IMR-90 (cell line): ENCODE measurements at regions not wholly inside any gene's neighbourhood (a gene's known extent, or its start where the extent isn't known, plus 50 kb on each side); places are given as distances from the start of the nearest gene placed in this dataset.

Experiments used
- ATAC-seq: fragments of 200-7000 bp; cut with Tn5 transposase; 2 replicates; pipeline ENCODE4 v1.9.1; 2020; ENCODE audit warnings: low read depth, mild to moderate bottlenecking, moderate library complexity
- BruUV-seq: library from RNA; stranded (reverse); fragments of 400-500 nt; replicated peaks from 2 replicates; lab custom pipeline; 2021; lab: Mats Ljungman, UMichigan
- CTCF ChIA-PET: fragments of 300-600 bp; formaldehyde crosslinking; extraction: SDS; loops from one replicate; lab custom pipeline; 2021; ENCODE audit warnings: antibody characterized with exemption; lab: Yijun Ruan, JAX
- POLR2A ChIA-PET: fragments of 300-600 bp; sonication (Branson Sonifier 250); formaldehyde crosslinking; loops from one replicate; lab custom pipeline; 2022; ENCODE audit warnings: antibody characterized with exemption; ENCODE audit not compliant: unreplicated experiment; lab: Charles Lee
- DNase-seq: peaks from one replicate; pipeline ENCODE4 v3.0.0; 2013
- H2AFZ ChIP-seq: replicated peaks from 2 replicates; pipeline ENCODE3; 2013; ENCODE audit warnings: low read length, mild to moderate bottlenecking; ENCODE audit not compliant: poor library complexity
- H2AK5ac ChIP-seq: 2 replicates; pipeline ENCODE4 v1.6.1; 2013; ENCODE audit warnings: low read depth, low read length, inconsistent platforms
- H2AK9ac ChIP-seq: replicated peaks from 2 replicates; pipeline ENCODE3; 2013; ENCODE audit warnings: mild to moderate bottlenecking, low read depth, low read length, moderate library complexity; ENCODE audit not compliant: poor library complexity
- H2BK120ac ChIP-seq: 2 replicates; pipeline ENCODE4 v1.6.1; 2013; ENCODE audit warnings: low read depth, low read length, inconsistent platforms
- H2BK15ac ChIP-seq: 3 replicates; pipeline ENCODE4 v1.6.1; 2013; ENCODE audit warnings: low read depth, low read length, inconsistent platforms
- H2BK20ac ChIP-seq: 2 replicates; pipeline ENCODE4 v1.6.1; 2013; ENCODE audit warnings: low read depth, mild to moderate bottlenecking, inconsistent platforms, low read length, moderate library complexity
- H2BK5ac ChIP-seq: 2 replicates; pipeline ENCODE4 v1.6.1; 2013; ENCODE audit warnings: mild to moderate bottlenecking, low read depth, low read length, inconsistent platforms; ENCODE audit not compliant: poor library complexity, severe bottlenecking
- H3K14ac ChIP-seq: replicated peaks from 2 replicates; pipeline ENCODE4 v1.6.1; 2013; ENCODE audit warnings: low read depth, low read length, inconsistent platforms
- H3K18ac ChIP-seq: 2 replicates; pipeline ENCODE4 v1.6.1; 2013; ENCODE audit warnings: low read depth, low read length, control low read depth
- H3K23ac ChIP-seq: 2 replicates; pipeline ENCODE4 v1.6.1; 2013; ENCODE audit warnings: low read depth, low read length, inconsistent platforms
- H3K27ac ChIP-seq: 2 replicates; pipeline ENCODE4 v1.5.1; 2013; ENCODE audit warnings: mild to moderate bottlenecking, control low read depth, low read length; ENCODE audit not compliant: insufficient read depth
- H3K27me3 ChIP-seq: 2 replicates; pipeline ENCODE4 v1.6.1; 2013; ENCODE audit warnings: low read length; ENCODE audit not compliant: control insufficient read depth, insufficient read depth
- H3K36me3 ChIP-seq: 2 replicates; pipeline ENCODE4 v1.6.1; 2013; ENCODE audit warnings: low read length, mixed read lengths; ENCODE audit not compliant: control insufficient read depth, insufficient read depth
- H3K4ac ChIP-seq: 2 replicates; pipeline ENCODE4 v1.6.1; 2013; ENCODE audit warnings: low read depth, low read length, inconsistent platforms
- H3K4me1 ChIP-seq: 2 replicates; pipeline ENCODE4 v1.6.1; 2013; ENCODE audit warnings: low read length, mixed read lengths; ENCODE audit not compliant: control insufficient read depth, insufficient read depth
- H3K4me2 ChIP-seq: 2 replicates; pipeline ENCODE4 v1.6.1; 2013; ENCODE audit warnings: low read depth, mild to moderate bottlenecking, control low read depth, low read length, moderate library complexity
- H3K4me3 ChIP-seq: 2 replicates; pipeline ENCODE4 v1.5.1; 2013; ENCODE audit warnings: low read depth, mild to moderate bottlenecking, control low read depth, low read length, moderate library complexity; ENCODE audit not compliant: insufficient read depth
- H3K56ac ChIP-seq: 2 replicates; pipeline ENCODE4 v1.6.1; 2013; ENCODE audit warnings: low read length, inconsistent platforms; ENCODE audit not compliant: insufficient read depth; ENCODE audit errors: extremely low read depth
- H3K79me1 ChIP-seq, 2 experiments: 2 replicates each; pipeline ENCODE4 v1.6.1; 2013; ENCODE audit warnings: low read length in 2 of 2, inconsistent platforms in 1 of 2, low read depth in 1 of 2
- H3K9ac ChIP-seq: 2 replicates; pipeline ENCODE4 v1.6.1; 2013; ENCODE audit warnings: low read depth, low read length, control low read depth
- H3K9me1 ChIP-seq: 2 replicates; pipeline ENCODE4 v1.6.1; 2013; ENCODE audit warnings: low read length, inconsistent platforms; ENCODE audit not compliant: insufficient read depth
- H3K9me3 ChIP-seq: 2 replicates; pipeline ENCODE4 v1.6.1; 2013; ENCODE audit warnings: low read length; ENCODE audit not compliant: control insufficient read depth, insufficient read depth
- H4K20me1 ChIP-seq: 2 replicates; pipeline ENCODE4 v1.6.1; 2013; ENCODE audit warnings: low read length, inconsistent platforms; ENCODE audit not compliant: insufficient read depth
- H4K5ac ChIP-seq: 2 replicates; pipeline ENCODE4 v1.6.1; 2013; ENCODE audit warnings: mild to moderate bottlenecking, low read depth, low read length, control low read depth
- H4K8ac ChIP-seq, 2 experiments: 2 replicates each; pipeline ENCODE4 v1.6.1; 2013; ENCODE audit warnings: low read depth in 2 of 2, low read length in 2 of 2, control low read depth in 1 of 2, inconsistent platforms in 1 of 2
- H4K91ac ChIP-seq: 2 replicates; pipeline ENCODE4 v1.6.1; 2013; ENCODE audit warnings: low read depth, low read length, inconsistent platforms; ENCODE audit not compliant: insufficient read depth
- BHLHE40 ChIP-seq: fragments of 150-350 bp; IDR thresholded peaks from 2 replicates; pipeline ENCODE4 v1.6.1; 2016; ENCODE audit warnings: mild to moderate bottlenecking, low read depth, low read length
- CEBPB ChIP-seq: IDR thresholded peaks from 2 replicates; pipeline ENCODE4 v1.6.1; 2012; ENCODE audit warnings: low read depth, low read length, improper control_type of control experiment
- FOS ChIP-seq: fragments of 150-350 bp; IDR thresholded peaks from 2 replicates; pipeline ENCODE4 v1.6.1; 2016; ENCODE audit warnings: low read depth, low read length
- MAFK ChIP-seq: IDR thresholded peaks from 2 replicates; pipeline ENCODE4 v1.6.1; 2012; ENCODE audit warnings: low read depth, low read length, improper control_type of control experiment
- MAZ ChIP-seq: IDR thresholded peaks from 2 replicates; pipeline ENCODE4 v1.6.1; 2012; ENCODE audit warnings: low read depth, mild to moderate bottlenecking, low read length, improper control_type of control experiment, moderate library complexity, borderline replicate concordance
- MXI1 ChIP-seq: IDR thresholded peaks from 2 replicates; pipeline ENCODE4 v1.6.1; 2012; ENCODE audit warnings: low read depth, mild to moderate bottlenecking, low read length, moderate library complexity, borderline replicate concordance
- POLR2A ChIP-seq: IDR thresholded peaks from 2 replicates; pipeline ENCODE4 v1.6.1; 2012; ENCODE audit warnings: mild to moderate bottlenecking, low read depth, low read length
- RAD21 ChIP-seq: IDR thresholded peaks from 2 replicates; pipeline ENCODE4 v1.6.1; 2012; ENCODE audit warnings: low read length, improper control_type of control experiment
- RCOR1 ChIP-seq: IDR thresholded peaks from 2 replicates; pipeline ENCODE4 v1.6.1; 2012; ENCODE audit warnings: mild to moderate bottlenecking, low read length, improper control_type of control experiment; ENCODE audit not compliant: insufficient replicate concordance
- RFX5 ChIP-seq: IDR thresholded peaks from 2 replicates; pipeline ENCODE4 v1.8.0; 2012; ENCODE audit warnings: low read depth, mild to moderate bottlenecking, low read length, moderate library complexity
- dilution Hi-C: fragments of 300-500 bp; cut with HindIII; formaldehyde crosslinking; loops from one replicate; pipeline ENCODE4 v1.14.3; 2018; ENCODE audit warnings: low sequenced_read_pairs; ENCODE audit not compliant: unreplicated experiment
- in situ Hi-C: fragments of 300-500 bp; cut with MboI; formaldehyde crosslinking; loops from 3 replicates; pipeline ENCODE4 v1.14.3; 2019; ENCODE audit warnings: low sequenced_read_pairs, inconsistent platforms, mixed read lengths
- intact Hi-C: fragments of 100-400 bp; cut with micrococcal nuclease; formaldehyde crosslinking; loops from 2 replicates; pipeline ENCODE4 v1.10.0; 2022
- TF ChIP-seq, protein P1 (sequence below): fragments of 150-350 bp; IDR thresholded peaks from 2 replicates; pipeline ENCODE4 v1.6.1; 2017; ENCODE audit warnings: mild to moderate bottlenecking, antibody characterized with exemption, low read length, low read depth
- TF ChIP-seq, protein P2 (sequence below): conservative IDR thresholded peaks from 2 replicates; pipeline ENCODE4 v1.5.1; 2012; ENCODE audit warnings: mild to moderate bottlenecking, low read depth, low read length, improper control_type of control experiment
- TF ChIP-seq, protein P3 (sequence below): fragments of 150-350 bp; IDR thresholded peaks from 2 replicates; pipeline ENCODE4 v1.6.1; 2016; ENCODE audit warnings: low read depth, mild to moderate bottlenecking, low read length, moderate library complexity, borderline replicate concordance

DNA sequence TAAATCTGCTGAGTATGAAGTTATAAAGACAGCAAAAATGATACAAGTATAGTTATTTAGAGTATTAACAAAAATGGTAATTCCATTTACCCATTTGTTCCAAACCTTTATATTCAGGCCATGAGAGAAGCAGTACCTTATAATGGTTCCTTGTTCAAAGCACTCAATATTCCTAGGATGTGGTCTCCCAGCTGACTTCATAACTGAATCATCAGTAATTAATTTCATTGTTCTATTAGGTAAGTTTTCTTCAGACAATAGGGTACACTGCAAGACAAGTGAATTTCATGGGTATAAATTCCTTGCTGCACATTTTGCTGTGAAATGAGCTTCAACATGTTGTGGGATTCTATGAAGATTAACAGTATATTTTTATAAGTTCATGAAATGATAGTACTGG lies 550.8 kb upstream of the ZEB2 start:
- Histone ChIP-seq H2BK5ac (no peak overlapping the region), H4K8ac (no peak overlapping the region), H2BK120ac (no peak overlapping the region), H3K4ac (no peak overlapping the region), H2AFZ (no peak overlapping the region), H4K5ac (no peak overlapping the region), H3K27me3 (no peaks in the 10 kb centered on the region), H3K4me2 (no peak overlapping the region), H3K9me3 (no peaks in the 10 kb centered on the region), H3K4me3 (no peak overlapping the region), H2BK15ac (no peak overlapping the region), H3K18ac (no peak overlapping the region), H4K91ac (no peak overlapping the region), H3K9me1 (no peaks in the 10 kb centered on the region), H3K36me3 (no peaks in the 10 kb centered on the region), H3K9ac (no peak overlapping the region), H2AK5ac (no peak overlapping the region), H4K20me1 (no peaks in the 10 kb centered on the region), H3K4me1 (peaks cover 8% of the 10 kb centered on the region), H3K23ac (no peak overlapping the region), H3K14ac (no peak overlapping the region), H3K56ac (no peak overlapping the region), H3K79me1 (no peaks in the 10 kb centered on the region), H2BK20ac (no peak overlapping the region), H3K27ac (no peak overlapping the region), H2AK9ac (no peak overlapping the region)
- POLR2A ChIA-PET = no interaction called here
- no TSS peak for BruUV-seq
- CTCF ChIA-PET = no interaction called here
- intact Hi-C loops = no loop called here
- dilution Hi-C loops = no loop called here
- ATAC-seq = no peak
- in situ Hi-C loops = no loop called here
- DNase-seq = no peak
- no peak for TF ChIP-seq MAZ
- no peak for TF ChIP-seq MAFK
- TF ChIP-seq RFX5 = no peak
- TF ChIP-seq MXI1 = no peak
- TF ChIP-seq RCOR1 = no peak
- no peak for TF ChIP-seq CEBPB
- TF ChIP-seq, protein P1, sequence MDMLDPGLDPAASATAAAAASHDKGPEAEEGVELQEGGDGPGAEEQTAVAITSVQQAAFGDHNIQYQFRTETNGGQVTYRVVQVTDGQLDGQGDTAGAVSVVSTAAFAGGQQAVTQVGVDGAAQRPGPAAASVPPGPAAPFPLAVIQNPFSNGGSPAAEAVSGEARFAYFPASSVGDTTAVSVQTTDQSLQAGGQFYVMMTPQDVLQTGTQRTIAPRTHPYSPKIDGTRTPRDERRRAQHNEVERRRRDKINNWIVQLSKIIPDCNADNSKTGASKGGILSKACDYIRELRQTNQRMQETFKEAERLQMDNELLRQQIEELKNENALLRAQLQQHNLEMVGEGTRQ = no peak
- TF ChIP-seq, protein P2, sequence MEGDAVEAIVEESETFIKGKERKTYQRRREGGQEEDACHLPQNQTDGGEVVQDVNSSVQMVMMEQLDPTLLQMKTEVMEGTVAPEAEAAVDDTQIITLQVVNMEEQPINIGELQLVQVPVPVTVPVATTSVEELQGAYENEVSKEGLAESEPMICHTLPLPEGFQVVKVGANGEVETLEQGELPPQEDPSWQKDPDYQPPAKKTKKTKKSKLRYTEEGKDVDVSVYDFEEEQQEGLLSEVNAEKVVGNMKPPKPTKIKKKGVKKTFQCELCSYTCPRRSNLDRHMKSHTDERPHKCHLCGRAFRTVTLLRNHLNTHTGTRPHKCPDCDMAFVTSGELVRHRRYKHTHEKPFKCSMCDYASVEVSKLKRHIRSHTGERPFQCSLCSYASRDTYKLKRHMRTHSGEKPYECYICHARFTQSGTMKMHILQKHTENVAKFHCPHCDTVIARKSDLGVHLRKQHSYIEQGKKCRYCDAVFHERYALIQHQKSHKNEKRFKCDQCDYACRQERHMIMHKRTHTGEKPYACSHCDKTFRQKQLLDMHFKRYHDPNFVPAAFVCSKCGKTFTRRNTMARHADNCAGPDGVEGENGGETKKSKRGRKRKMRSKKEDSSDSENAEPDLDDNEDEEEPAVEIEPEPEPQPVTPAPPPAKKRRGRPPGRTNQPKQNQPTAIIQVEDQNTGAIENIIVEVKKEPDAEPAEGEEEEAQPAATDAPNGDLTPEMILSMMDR = no peak
- TF ChIP-seq RAD21 = no peak
- no peak for TF ChIP-seq BHLHE40
- no peak for TF ChIP-seq FOS
- TF ChIP-seq, protein P3, sequence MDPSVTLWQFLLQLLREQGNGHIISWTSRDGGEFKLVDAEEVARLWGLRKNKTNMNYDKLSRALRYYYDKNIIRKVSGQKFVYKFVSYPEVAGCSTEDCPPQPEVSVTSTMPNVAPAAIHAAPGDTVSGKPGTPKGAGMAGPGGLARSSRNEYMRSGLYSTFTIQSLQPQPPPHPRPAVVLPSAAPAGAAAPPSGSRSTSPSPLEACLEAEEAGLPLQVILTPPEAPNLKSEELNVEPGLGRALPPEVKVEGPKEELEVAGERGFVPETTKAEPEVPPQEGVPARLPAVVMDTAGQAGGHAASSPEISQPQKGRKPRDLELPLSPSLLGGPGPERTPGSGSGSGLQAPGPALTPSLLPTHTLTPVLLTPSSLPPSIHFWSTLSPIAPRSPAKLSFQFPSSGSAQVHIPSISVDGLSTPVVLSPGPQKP = no peak
- TF ChIP-seq POLR2A = no peak
